DND-41 (cell line): ENCODE measurements at regions not wholly inside any gene's neighbourhood (a gene's known extent, or its start where the extent isn't known, plus 50 kb on each side); places are given as distances from the start of the nearest gene placed in this dataset.

Experiments used
- CTCF ChIP-seq: IDR thresholded peaks from 2 replicates; pipeline ENCODE4 v1.5.1; 2012; ENCODE audit warnings: borderline replicate concordance, low read length, moderate library complexity, mild to moderate bottlenecking; ENCODE audit not compliant: poor library complexity, severe bottlenecking; ENCODE audit errors: extremely low read depth
- EZH2 ChIP-seq: IDR thresholded peaks from 3 replicates; pipeline ENCODE4 v1.6.1; 2012; ENCODE audit warnings: borderline replicate concordance, low read depth, mild to moderate bottlenecking, moderate library complexity, low read length, inconsistent platforms; ENCODE audit not compliant: severe bottlenecking

GRCh38 chr4:62301500-62301899, 1101.4 kb downstream of the ADGRL3 start:
- TF ChIP-seq CTCF (no peak), EZH2 (no peak)
